ENCODE measurements at regions not wholly inside any gene's neighbourhood (a gene's known extent, or its start where the extent isn't known, plus 50 kb on each side); places are given as distances from the start of the nearest gene placed in this dataset.

DNA sequence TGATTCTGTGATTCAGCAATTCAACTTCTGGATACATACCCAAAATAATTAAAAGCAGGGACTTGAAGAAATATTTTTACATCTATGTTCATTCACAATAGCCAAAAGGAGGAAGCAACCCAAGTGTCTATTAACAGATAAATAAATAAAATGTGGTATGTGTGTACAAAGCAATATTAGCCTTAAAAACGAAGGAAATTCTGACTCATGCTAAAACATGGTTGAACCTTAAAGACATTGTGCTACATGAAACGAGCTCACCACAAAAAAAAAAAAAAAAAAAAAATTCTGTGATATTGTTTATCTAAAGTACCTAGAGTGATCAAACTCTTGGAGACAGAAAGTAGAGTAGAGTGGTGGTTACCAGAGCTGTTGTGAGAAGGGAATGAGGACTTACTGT, 54.8 kb upstream of the TFAP2D start:
- no peak for TF ChIP-seq POLR2AphosphoS5 (IDR thresholded peaks at IDR 0.05)
- no peak for TF ChIP-seq POLR2A (IDR thresholded peaks at IDR 0.05; ENCODE audit: low read depth)
- TF ChIP-seq, protein P1, sequence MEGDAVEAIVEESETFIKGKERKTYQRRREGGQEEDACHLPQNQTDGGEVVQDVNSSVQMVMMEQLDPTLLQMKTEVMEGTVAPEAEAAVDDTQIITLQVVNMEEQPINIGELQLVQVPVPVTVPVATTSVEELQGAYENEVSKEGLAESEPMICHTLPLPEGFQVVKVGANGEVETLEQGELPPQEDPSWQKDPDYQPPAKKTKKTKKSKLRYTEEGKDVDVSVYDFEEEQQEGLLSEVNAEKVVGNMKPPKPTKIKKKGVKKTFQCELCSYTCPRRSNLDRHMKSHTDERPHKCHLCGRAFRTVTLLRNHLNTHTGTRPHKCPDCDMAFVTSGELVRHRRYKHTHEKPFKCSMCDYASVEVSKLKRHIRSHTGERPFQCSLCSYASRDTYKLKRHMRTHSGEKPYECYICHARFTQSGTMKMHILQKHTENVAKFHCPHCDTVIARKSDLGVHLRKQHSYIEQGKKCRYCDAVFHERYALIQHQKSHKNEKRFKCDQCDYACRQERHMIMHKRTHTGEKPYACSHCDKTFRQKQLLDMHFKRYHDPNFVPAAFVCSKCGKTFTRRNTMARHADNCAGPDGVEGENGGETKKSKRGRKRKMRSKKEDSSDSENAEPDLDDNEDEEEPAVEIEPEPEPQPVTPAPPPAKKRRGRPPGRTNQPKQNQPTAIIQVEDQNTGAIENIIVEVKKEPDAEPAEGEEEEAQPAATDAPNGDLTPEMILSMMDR (IDR thresholded peaks at IDR 0.05): no peak
